H1 (cell line): ENCODE measurements at regions not wholly inside any gene's neighbourhood (a gene's known extent, or its start where the extent isn't known, plus 50 kb on each side); places are given as distances from the start of the nearest gene placed in this dataset.

Source experiments
- BRCA1 ChIP-seq: IDR thresholded peaks from 2 replicates; pipeline ENCODE4 v1.6.1; 2012; ENCODE audit warnings: low read depth, low read length, improper control_type of control experiment
- CREB1 ChIP-seq: IDR thresholded peaks from 2 replicates; pipeline ENCODE4 v1.6.1; 2012; ENCODE audit warnings: inconsistent platforms
- CTCF ChIP-seq, 3 experiments: IDR thresholded peaks; 1 replicate in 2 of 3; 2 replicates in 1 of 3; pipeline versions ENCODE4 v1.5.1 to v1.6.1; 2011; ENCODE audit warnings: low read length in 3 of 3, mild to moderate bottlenecking in 3 of 3, inconsistent platforms in 2 of 3, low read depth in 1 of 3, moderate library complexity in 1 of 3; ENCODE audit not compliant: insufficient read depth in 1 of 3; ENCODE audit errors: control extremely low read depth in 1 of 3
- EGR1 ChIP-seq: IDR thresholded peaks from 2 replicates; pipeline ENCODE4 v1.6.1; 2011; ENCODE audit warnings: low read depth, low read length, borderline replicate concordance
- EP300 ChIP-seq, 2 experiments: IDR thresholded peaks; 1 replicate in 1 of 2; 2 replicates in 1 of 2; pipeline ENCODE4 v1.6.1; 2011 to 2012; ENCODE audit warnings: low read depth in 2 of 2, low read length in 2 of 2, mild to moderate bottlenecking in 2 of 2, borderline replicate concordance in 1 of 2, inconsistent platforms in 1 of 2, moderate library complexity in 1 of 2
- JUND ChIP-seq: IDR thresholded peaks from 2 replicates; pipeline ENCODE4 v1.6.1; 2011; ENCODE audit warnings: mild to moderate bottlenecking, improper control_type of control experiment, low read length
- PHF8 ChIP-seq: fragments of 200-600 bp; sonication (generic); conservative IDR thresholded peaks from 2 replicates; pipeline ENCODE4 v1.7.1; 2012; ENCODE audit warnings: low read depth, mild to moderate bottlenecking, inconsistent platforms, low read length, moderate library complexity
- POLR2AphosphoS5 ChIP-seq: IDR thresholded peaks from 2 replicates; pipeline ENCODE4 v1.6.1; 2011; ENCODE audit warnings: low read depth, low read length
- TAF1 ChIP-seq: IDR thresholded peaks from 2 replicates; pipeline ENCODE4 v1.6.1; 2011; ENCODE audit warnings: mild to moderate bottlenecking, low read depth, low read length

- TF ChIP-seq CTCF (IDR thresholded peaks at IDR 0.05; ENCODE audit: control extremely low read depth in 1 of 3, insufficient read depth in 1 of 3, low read depth in 1 of 3, low read length in 3 of 3): no peak
- TF ChIP-seq EGR1: no peak
- no peak for TF ChIP-seq EP300 (IDR thresholded peaks at IDR 0.05; ENCODE audit: borderline replicate concordance in 1 of 2, low read depth in 2 of 2, low read length in 2 of 2)
- no peak for TF ChIP-seq BRCA1
- no peak for TF ChIP-seq TAF1
- TF ChIP-seq JUND: no peak
- TF ChIP-seq POLR2AphosphoS5: no peak
- TF ChIP-seq PHF8: no peak
- no peak for TF ChIP-seq CREB1
Observed at GRCh38 chr12:97862072-97862471, 399.5 kb downstream of the RMST start.
